HUDEP-2 (cell line): ENCODE measurements at regions not wholly inside any gene's neighbourhood (a gene's known extent, or its start where the extent isn't known, plus 50 kb on each side); places are given as distances from the start of the nearest gene placed in this dataset.
A peak's percentile ranks its signal among the peaks of the same experiment; 100 is the strongest.

Experiments
- DNase-seq, 76 experiments: peaks; one replicate each; lab custom pipeline; 2025; ENCODE audit not compliant: unreplicated experiment in 76 of 76; lab: John Stamatoyannopoulos, UW

GRCh38 chr7:50962962-50963374, 180.3 kb upstream of the GRB10 start:
- DNase-seq, result peak in 74 of 76 experiments; percentile 7 to 86 (median 68)

- no peak for DNase-seq
Measured at GRCh38 chr7:50962281-50962883, 179.7 kb upstream of the GRB10 start.

GRCh38 chr7:50960621-50961310, 178.1 kb upstream of the GRB10 start:
- no peak for DNase-seq

GRCh38 chr7:50959991-50960390, 177.3 kb upstream of the GRB10 start:
- no peak for DNase-seq

GRCh38 chr7:50959560-50959959, 176.9 kb upstream of the GRB10 start:
- no peak for DNase-seq

GRCh38 chr7:50957855-50958254, 175.2 kb upstream of the GRB10 start:
- DNase-seq, result no peak

GRCh38 chr7:50957431-50957830, 174.7 kb upstream of the GRB10 start:
- DNase-seq, result no peak

- DNase-seq, result no peak
Measured at GRCh38 chr7:50956522-50957155, 173.9 kb upstream of the GRB10 start.

GRCh38 chr7:50954716-50955115, 172.0 kb upstream of the GRB10 start:
- no peak for DNase-seq

GRCh38 chr7:50954245-50954644, 171.5 kb upstream of the GRB10 start:
- no peak for DNase-seq

GRCh38 chr7:50953820-50954219, 171.1 kb upstream of the GRB10 start:
- no peak for DNase-seq

- DNase-seq, result no peak
Measured at GRCh38 chr7:50953303-50953702, 170.6 kb upstream of the GRB10 start.

GRCh38 chr7:50952544-50952943, 169.8 kb upstream of the GRB10 start:
- no peak for DNase-seq

GRCh38 chr7:50952120-50952519, 169.4 kb upstream of the GRB10 start:
- no peak for DNase-seq

GRCh38 chr7:50943482-50943881, 160.8 kb upstream of the GRB10 start:
- DNase-seq, result no peak

- DNase-seq, result no peak
Measured at GRCh38 chr7:50941525-50941924, 158.8 kb upstream of the GRB10 start.

- DNase-seq, result no peak
Measured at GRCh38 chr7:50940621-50941020, 157.9 kb upstream of the GRB10 start.

GRCh38 chr7:50939021-50939420, 156.3 kb upstream of the GRB10 start:
- no peak for DNase-seq

- no peak for DNase-seq
Measured at GRCh38 chr7:50937727-50938126, 155.0 kb upstream of the GRB10 start.

GRCh38 chr7:50926049-50926448, 143.4 kb upstream of the GRB10 start:
- no peak for DNase-seq

- DNase-seq, result no peak
Measured at GRCh38 chr7:50923476-50923875, 140.8 kb upstream of the GRB10 start.
